ENCODE measurements at regions not wholly inside any gene's neighbourhood (a gene's known extent, or its start where the extent isn't known, plus 50 kb on each side); places are given as distances from the start of the nearest gene placed in this dataset.
"Not testable (repeated sequence)": the region's sequence is repeated elsewhere in the genome, so short reads cannot be mapped to it uniquely, and the experiment has no call there.

- DNase-seq: no peak
Measured at GRCh38 chr3:145678401-145678800, 482.6 kb downstream of the PLOD2 start.

- DNase-seq: no peak
Measured at GRCh38 chr3:145681181-145681580, 479.8 kb downstream of the PLOD2 start.

- DNase-seq: not testable (repeated sequence)
Measured at GRCh38 chr3:145687978-145688377, 473.0 kb downstream of the PLOD2 start.

- DNase-seq: no peak
Measured at GRCh38 chr3:145692751-145693150, 468.2 kb downstream of the PLOD2 start.

GRCh38 chr3:145696011-145696410, 465.0 kb downstream of the PLOD2 start:
- no peak for DNase-seq

GRCh38 chr3:145698250-145698649, 462.7 kb downstream of the PLOD2 start:
- no peak for DNase-seq

- no peak for DNase-seq
Measured at GRCh38 chr3:145698749-145699148, 462.2 kb downstream of the PLOD2 start.

GRCh38 chr3:145704020-145704419, 457.0 kb downstream of the PLOD2 start:
- DNase-seq: no peak

GRCh38 chr3:145709779-145710178, 451.2 kb downstream of the PLOD2 start:
- DNase-seq: not testable (repeated sequence)

GRCh38 chr3:145716519-145716918, 444.5 kb downstream of the PLOD2 start:
- DNase-seq: no peak

- DNase-seq: no peak
Measured at GRCh38 chr3:145719114-145719513, 441.9 kb downstream of the PLOD2 start.

- no peak for DNase-seq
Measured at GRCh38 chr3:145721273-145721805, 439.6 kb downstream of the PLOD2 start.

GRCh38 chr3:145721815-145722214, 439.2 kb downstream of the PLOD2 start:
- DNase-seq: no peak

GRCh38 chr3:145727476-145727875, 433.5 kb downstream of the PLOD2 start:
- DNase-seq: peak in 5 of 56 donors; percentile 1 to 5 (median 3)

GRCh38 chr3:145735631-145736030, 425.4 kb downstream of the PLOD2 start:
- no peak for DNase-seq

- DNase-seq: no peak
Measured at GRCh38 chr3:145737952-145738351, 423.0 kb downstream of the PLOD2 start.

- DNase-seq: no peak
Measured at GRCh38 chr3:145739926-145740325, 421.1 kb downstream of the PLOD2 start.

- DNase-seq: no peak
Measured at GRCh38 chr3:145750657-145751056, 410.3 kb downstream of the PLOD2 start.

- DNase-seq: no peak
Measured at GRCh38 chr3:145752576-145752975, 408.4 kb downstream of the PLOD2 start.

- no peak for DNase-seq
Measured at GRCh38 chr3:145754605-145755289, 406.2 kb downstream of the PLOD2 start.

GRCh38 chr3:145760036-145760435, 400.9 kb downstream of the PLOD2 start:
- DNase-seq: no peak

- DNase-seq: no peak
Measured at GRCh38 chr3:145767909-145768308, 393.1 kb downstream of the PLOD2 start.

- peak in 15 of 56 donors; percentile 0 to 62 (median 5) for DNase-seq
Measured at GRCh38 chr3:145776782-145777408, 384.1 kb downstream of the PLOD2 start.
